GM19468 (cell line): ENCODE measurements at regions not wholly inside any gene's neighbourhood (a gene's known extent, or its start where the extent isn't known, plus 50 kb on each side); places are given as distances from the start of the nearest gene placed in this dataset.
"Not testable (repeated sequence)": the region's sequence is repeated elsewhere in the genome, so short reads cannot be mapped to it uniquely, and the experiment has no call there.

Experiments used
- ATAC-seq: cut with Tn5 transposase; IDR thresholded peaks from one replicate; pipeline ENCODE4 v1.9.1; 2021; ENCODE audit warnings: mild to moderate bottlenecking, moderate library complexity, moderate number of reproducible peaks; ENCODE audit not compliant: unreplicated experiment; ENCODE audit errors: extremely low read depth

GRCh38 chr2:175872721-175873120 is 129.3 kb downstream of the LNPK start:
- no peak for ATAC-seq

- ATAC-seq: no peak
These were observed 130.1 kb downstream of the LNPK start for GRCh38 chr2:175872005-175872348.

- no peak for ATAC-seq
These were observed 130.6 kb downstream of the LNPK start for GRCh38 chr2:175871331-175872004.

GRCh38 chr2:175865716-175866115 is 136.4 kb downstream of the LNPK start:
- ATAC-seq: no peak

- no peak for ATAC-seq
These were observed 137.8 kb downstream of the LNPK start for GRCh38 chr2:175864137-175864850.

GRCh38 chr2:175861958-175862357 is 140.1 kb downstream of the LNPK start:
- no peak for ATAC-seq

- no peak for ATAC-seq
These were observed 146.1 kb downstream of the LNPK start for GRCh38 chr2:175855794-175856453.

- no peak for ATAC-seq
These were observed 146.8 kb downstream of the LNPK start for GRCh38 chr2:175855236-175855635.

- no peak for ATAC-seq
These were observed 147.4 kb downstream of the LNPK start for GRCh38 chr2:175854665-175855064.

GRCh38 chr2:175854129-175854528 is 147.9 kb downstream of the LNPK start:
- no peak for ATAC-seq

- ATAC-seq: no peak
These were observed 148.5 kb downstream of the LNPK start for GRCh38 chr2:175853616-175853890.

- ATAC-seq: no peak
These were observed 149.0 kb downstream of the LNPK start for GRCh38 chr2:175852879-175853615.

- no peak for ATAC-seq
These were observed 154.9 kb downstream of the LNPK start for GRCh38 chr2:175847128-175847527.

GRCh38 chr2:175844169-175844568 is 157.9 kb downstream of the LNPK start:
- ATAC-seq: no peak

GRCh38 chr2:175843625-175844024 is 158.4 kb downstream of the LNPK start:
- ATAC-seq: no peak

GRCh38 chr2:175842996-175843395 is 159.1 kb downstream of the LNPK start:
- no peak for ATAC-seq

GRCh38 chr2:175840765-175841164 is 161.3 kb downstream of the LNPK start:
- not testable (repeated sequence) for ATAC-seq

- ATAC-seq: no peak
These were observed 161.8 kb downstream of the LNPK start for GRCh38 chr2:175840256-175840655.

GRCh38 chr2:175838979-175839378 is 163.1 kb downstream of the LNPK start:
- ATAC-seq: no peak

GRCh38 chr2:175837046-175837445 is 165.0 kb downstream of the LNPK start:
- ATAC-seq: no peak

- no peak for ATAC-seq
These were observed 165.7 kb downstream of the LNPK start for GRCh38 chr2:175836361-175836760.
